SKM-1 (cell line): ENCODE measurements at regions not wholly inside any gene's neighbourhood (a gene's known extent, or its start where the extent isn't known, plus 50 kb on each side); places are given as distances from the start of the nearest gene placed in this dataset.

ENCODE experiments used
- DNase-seq: peaks from one replicate; lab custom pipeline; 2025; ENCODE audit not compliant: unreplicated experiment; lab: John Stamatoyannopoulos, UW

GRCh38 chr10:90975096-90975495 is 54.2 kb upstream of the ANKRD1 start:
- DNase-seq, result no peak

- no peak for DNase-seq
Measured at GRCh38 chr10:90977162-90977854, 56.4 kb upstream of the ANKRD1 start.

- no peak for DNase-seq
Measured at GRCh38 chr10:90977855-90978486, 57.1 kb upstream of the ANKRD1 start.

GRCh38 chr10:90982406-90983008 is 61.6 kb upstream of the ANKRD1 start:
- DNase-seq, result no peak

- DNase-seq, result no peak
Measured at GRCh38 chr10:90983914-90984549, 63.1 kb upstream of the ANKRD1 start.

- no peak for DNase-seq
Measured at GRCh38 chr10:90984898-90985297, 64.0 kb upstream of the ANKRD1 start.

- no peak for DNase-seq
Measured at GRCh38 chr10:90985321-90985933, 64.5 kb upstream of the ANKRD1 start.

- no peak for DNase-seq
Measured at GRCh38 chr10:90986136-90986760, 65.4 kb upstream of the ANKRD1 start.

GRCh38 chr10:90986870-90987269 is 66.0 kb upstream of the ANKRD1 start:
- DNase-seq, result no peak

GRCh38 chr10:90987383-90987782 is 66.5 kb upstream of the ANKRD1 start:
- DNase-seq, result no peak

- DNase-seq, result no peak
Measured at GRCh38 chr10:90988024-90988423, 67.1 kb upstream of the ANKRD1 start.

GRCh38 chr10:90988802-90989201 is 67.9 kb upstream of the ANKRD1 start:
- no peak for DNase-seq

GRCh38 chr10:90989378-90989777 is 68.5 kb upstream of the ANKRD1 start:
- DNase-seq, result no peak

GRCh38 chr10:90992462-90992861 is 71.6 kb upstream of the ANKRD1 start:
- DNase-seq, result no peak

- DNase-seq, result no peak
Measured at GRCh38 chr10:90993340-90993739, 72.5 kb upstream of the ANKRD1 start.

GRCh38 chr10:90997670-90998069 is 76.8 kb upstream of the ANKRD1 start:
- DNase-seq, result no peak

GRCh38 chr10:90998733-90999511 is 78.0 kb upstream of the ANKRD1 start:
- DNase-seq, result no peak

- DNase-seq, result no peak
Measured at GRCh38 chr10:90999512-91000172, 78.8 kb upstream of the ANKRD1 start.

GRCh38 chr10:91000470-91000869 is 79.6 kb upstream of the ANKRD1 start:
- no peak for DNase-seq

GRCh38 chr10:91000985-91001384 is 80.1 kb upstream of the ANKRD1 start:
- no peak for DNase-seq
